ENCODE measurements at regions not wholly inside any gene's neighbourhood (a gene's known extent, or its start where the extent isn't known, plus 50 kb on each side); places are given as distances from the start of the nearest gene placed in this dataset.

DNA sequence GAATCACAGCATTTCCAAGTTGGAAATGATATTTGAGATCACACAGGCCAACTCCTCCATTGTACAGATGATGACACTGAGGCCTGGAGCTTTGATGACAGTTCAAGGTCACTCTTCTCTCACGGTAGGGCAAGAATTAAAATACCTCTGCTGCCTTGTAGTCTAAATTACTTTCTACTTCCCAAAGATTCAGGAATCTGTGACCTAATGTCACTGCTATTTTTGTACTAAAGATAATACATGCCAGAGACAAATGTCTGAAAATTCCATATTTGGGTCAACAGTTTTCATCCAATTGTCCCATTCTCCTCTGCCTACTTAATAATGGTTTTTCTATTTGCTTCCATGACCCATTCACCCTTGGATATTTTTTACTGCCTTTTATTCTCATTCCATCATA is 160.0 kb downstream of the SOD2 start:
- Mint-ChIP-seq H3K9me3 (no peaks in the 10 kb centered on the region), H3K4me1 (no peaks in the 10 kb centered on the region), H3K27ac (no peak overlapping the region), H3K4me3 (no peak overlapping the region), H3K27me3 (ENCODE audit: low read depth) (peaks cover 12% of the 10 kb centered on the region), H3K36me3 (ENCODE audit: low read depth) (no peaks in the 10 kb centered on the region)
- TF ChIP-seq, protein P1, sequence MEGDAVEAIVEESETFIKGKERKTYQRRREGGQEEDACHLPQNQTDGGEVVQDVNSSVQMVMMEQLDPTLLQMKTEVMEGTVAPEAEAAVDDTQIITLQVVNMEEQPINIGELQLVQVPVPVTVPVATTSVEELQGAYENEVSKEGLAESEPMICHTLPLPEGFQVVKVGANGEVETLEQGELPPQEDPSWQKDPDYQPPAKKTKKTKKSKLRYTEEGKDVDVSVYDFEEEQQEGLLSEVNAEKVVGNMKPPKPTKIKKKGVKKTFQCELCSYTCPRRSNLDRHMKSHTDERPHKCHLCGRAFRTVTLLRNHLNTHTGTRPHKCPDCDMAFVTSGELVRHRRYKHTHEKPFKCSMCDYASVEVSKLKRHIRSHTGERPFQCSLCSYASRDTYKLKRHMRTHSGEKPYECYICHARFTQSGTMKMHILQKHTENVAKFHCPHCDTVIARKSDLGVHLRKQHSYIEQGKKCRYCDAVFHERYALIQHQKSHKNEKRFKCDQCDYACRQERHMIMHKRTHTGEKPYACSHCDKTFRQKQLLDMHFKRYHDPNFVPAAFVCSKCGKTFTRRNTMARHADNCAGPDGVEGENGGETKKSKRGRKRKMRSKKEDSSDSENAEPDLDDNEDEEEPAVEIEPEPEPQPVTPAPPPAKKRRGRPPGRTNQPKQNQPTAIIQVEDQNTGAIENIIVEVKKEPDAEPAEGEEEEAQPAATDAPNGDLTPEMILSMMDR (IDR thresholded peaks at IDR 0.05; ENCODE audit: unreplicated experiment in 3 of 3), result no peak

DNA sequence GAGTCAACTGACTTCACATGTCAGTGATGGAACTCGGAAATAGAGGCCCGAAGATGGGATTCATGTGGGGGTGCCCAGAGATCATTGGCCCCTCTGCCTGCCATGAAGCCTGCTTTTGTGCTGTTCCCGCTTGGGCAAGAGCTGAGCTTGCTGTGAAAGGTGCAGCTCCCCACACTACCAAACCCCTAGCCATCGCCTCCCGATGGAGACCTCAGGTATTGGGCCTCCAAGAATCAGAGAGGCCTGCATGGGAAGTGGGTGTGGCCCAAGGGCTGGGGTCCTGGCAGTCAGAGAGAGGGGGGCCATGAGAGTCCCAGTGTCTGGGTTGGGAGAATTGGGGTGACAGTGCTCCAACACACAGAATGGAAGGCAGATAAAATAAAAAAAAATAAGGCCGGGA is 160.9 kb downstream of the SOD2 start:
- Mint-ChIP-seq H3K9me3 (no peaks in the 10 kb centered on the region), H3K4me1 (no peaks in the 10 kb centered on the region), H3K36me3 (ENCODE audit: low read depth) (no peaks in the 10 kb centered on the region), H3K27ac (no peak overlapping the region), H3K4me3 (no peak overlapping the region), H3K27me3 (ENCODE audit: low read depth) (peaks cover 16% of the 10 kb centered on the region)
- TF ChIP-seq, protein P1 (IDR thresholded peaks at IDR 0.05; ENCODE audit: unreplicated experiment in 3 of 3), result no peak

- Mint-ChIP-seq H3K9me3 (no peaks in the 10 kb centered on the region), H3K27me3 (ENCODE audit: low read depth) (peaks cover 19% of the 10 kb centered on the region), H3K27ac (no peak overlapping the region), H3K4me3 (no peak overlapping the region), H3K36me3 (ENCODE audit: low read depth) (no peaks in the 10 kb centered on the region), H3K4me1 (no peaks in the 10 kb centered on the region)
- TF ChIP-seq, protein P1 (IDR thresholded peaks at IDR 0.05; ENCODE audit: unreplicated experiment in 3 of 3), result no peak
Measured at GRCh38 chr6:159529934-159530333, 163.1 kb downstream of the SOD2 start.

GRCh38 chr6:159527351-159527750 is 165.7 kb downstream of the SOD2 start:
- no peaks in the 10 kb centered on the region for H3K4me1 Mint-ChIP-seq
- H3K9me3 Mint-ChIP-seq, result no peaks in the 10 kb centered on the region
- H3K36me3 Mint-ChIP-seq (ENCODE audit: low read depth), result no peaks in the 10 kb centered on the region
- H3K27ac Mint-ChIP-seq, result no peak overlapping the region
- peaks cover 29% of the 10 kb centered on the region for H3K27me3 Mint-ChIP-seq (ENCODE audit: low read depth)
- TF ChIP-seq, protein P1 (IDR thresholded peaks at IDR 0.05; ENCODE audit: unreplicated experiment in 3 of 3), result no peak
- H3K4me3 Mint-ChIP-seq, result no peak overlapping the region

DNA sequence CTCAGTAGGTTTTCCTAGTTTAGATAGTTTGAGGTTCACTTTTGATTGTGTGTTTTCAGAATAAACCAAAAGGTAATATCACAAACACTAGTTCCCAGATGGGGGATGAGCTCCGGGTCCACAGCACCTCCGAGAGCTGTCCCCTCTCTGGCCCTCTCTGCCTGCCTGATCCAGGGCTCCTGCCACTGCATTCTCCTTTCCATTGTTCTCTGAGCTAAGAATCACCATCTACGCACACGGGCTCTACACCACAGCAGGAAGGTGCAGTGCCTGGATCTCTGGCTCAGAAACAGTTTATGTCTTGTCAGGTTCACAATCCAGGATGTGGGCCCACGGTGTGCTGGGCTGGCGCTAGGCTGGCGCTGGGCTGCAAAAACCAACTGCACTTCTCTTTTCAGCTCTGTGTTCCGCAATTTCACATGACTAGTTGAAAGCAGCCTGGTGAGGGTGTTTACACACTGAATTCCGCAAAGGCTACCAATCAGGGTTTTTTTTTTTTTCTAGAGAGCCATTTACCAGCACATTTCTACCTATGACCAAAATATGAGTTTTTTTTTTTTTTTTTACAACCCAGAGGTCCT is 167.5 kb downstream of the SOD2 start:
- Mint-ChIP-seq H3K27me3 (ENCODE audit: low read depth) (peaks cover 24% of the 10 kb centered on the region), H3K27ac (no peak overlapping the region), H3K9me3 (no peaks in the 10 kb centered on the region), H3K4me3 (no peak overlapping the region), H3K4me1 (no peaks in the 10 kb centered on the region), H3K36me3 (ENCODE audit: low read depth) (no peaks in the 10 kb centered on the region)
- TF ChIP-seq, protein P1 (IDR thresholded peaks at IDR 0.05; ENCODE audit: unreplicated experiment in 3 of 3), result no peak

DNA sequence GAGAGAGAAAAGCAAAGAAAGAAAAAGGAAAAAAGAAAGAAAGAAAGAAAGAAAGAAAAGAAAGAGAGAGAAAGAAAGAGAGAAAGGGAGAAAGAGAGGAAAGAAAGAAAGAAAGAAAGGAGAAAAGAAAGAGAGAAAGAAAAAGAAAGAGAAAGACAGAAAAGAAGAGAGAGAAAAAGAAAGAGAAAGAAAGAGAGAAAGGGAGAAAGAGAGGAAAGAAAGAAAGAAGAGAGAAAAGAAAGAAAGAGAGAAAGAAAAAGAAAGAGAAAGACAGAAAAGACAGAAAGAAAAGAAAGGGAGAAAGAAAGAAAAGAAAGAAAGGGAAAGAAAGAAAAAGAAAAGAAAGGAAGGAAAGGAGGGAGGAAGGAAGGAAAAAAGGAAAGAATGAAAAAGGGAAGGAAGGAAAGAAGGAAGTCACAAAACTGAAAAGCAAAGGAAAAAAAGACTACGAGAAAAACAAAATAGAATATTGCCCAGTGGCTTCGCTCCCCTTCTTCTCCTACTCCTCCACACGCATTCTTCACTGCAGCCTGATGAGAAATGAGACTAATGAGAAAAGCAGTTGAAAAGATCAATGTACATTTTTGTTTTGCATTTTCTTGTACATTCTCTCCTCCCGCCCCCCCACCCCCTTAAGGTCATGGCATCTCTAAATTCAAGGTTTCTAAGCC is 170.0 kb downstream of the SOD2 start:
- H3K9me3 Mint-ChIP-seq, result peaks cover 5% of the 10 kb centered on the region
- no peak overlapping the region for H3K4me3 Mint-ChIP-seq
- H3K27ac Mint-ChIP-seq, result no peak overlapping the region
- TF ChIP-seq, protein P1 (IDR thresholded peaks at IDR 0.05; ENCODE audit: unreplicated experiment in 3 of 3), result no peak
- H3K27me3 Mint-ChIP-seq (ENCODE audit: low read depth), result peaks cover 20% of the 10 kb centered on the region
- H3K36me3 Mint-ChIP-seq (ENCODE audit: low read depth), result no peaks in the 10 kb centered on the region
- H3K4me1 Mint-ChIP-seq, result no peaks in the 10 kb centered on the region
